Sigmoid colon (tissue), 4 donors: ENCODE measurements at regions not wholly inside any gene's neighbourhood (a gene's known extent, or its start where the extent isn't known, plus 50 kb on each side); places are given as distances from the start of the nearest gene placed in this dataset.

Source experiments
- POLR2A ChIP-seq, 2 donors: fragments of 450-650 bp; IDR thresholded peaks; one replicate each; pipeline ENCODE4 v1.6.1; 2016; ENCODE audit warnings: antibody characterized with exemption in 2 of 2, mild to moderate bottlenecking in 2 of 2, moderate library complexity in 2 of 2
- POLR2AphosphoS5 ChIP-seq, 4 donors: sonication (generic); formaldehyde crosslinking; IDR thresholded peaks; one replicate each; pipeline ENCODE4 v1.6.1; 2017; ENCODE audit warnings: antibody characterized with exemption in 4 of 4
- TF ChIP-seq, protein P1 (sequence below), 4 experiments: fragments of 450-650 bp in 3 of 4; fragments of 200-600 bp in 1 of 4; IDR thresholded peaks; one replicate each; pipeline ENCODE4 v1.5.1; 2016 to 2019; ENCODE audit warnings: antibody characterized with exemption in 4 of 4, mild to moderate bottlenecking in 3 of 4, moderate library complexity in 2 of 4

- TF ChIP-seq, protein P1, sequence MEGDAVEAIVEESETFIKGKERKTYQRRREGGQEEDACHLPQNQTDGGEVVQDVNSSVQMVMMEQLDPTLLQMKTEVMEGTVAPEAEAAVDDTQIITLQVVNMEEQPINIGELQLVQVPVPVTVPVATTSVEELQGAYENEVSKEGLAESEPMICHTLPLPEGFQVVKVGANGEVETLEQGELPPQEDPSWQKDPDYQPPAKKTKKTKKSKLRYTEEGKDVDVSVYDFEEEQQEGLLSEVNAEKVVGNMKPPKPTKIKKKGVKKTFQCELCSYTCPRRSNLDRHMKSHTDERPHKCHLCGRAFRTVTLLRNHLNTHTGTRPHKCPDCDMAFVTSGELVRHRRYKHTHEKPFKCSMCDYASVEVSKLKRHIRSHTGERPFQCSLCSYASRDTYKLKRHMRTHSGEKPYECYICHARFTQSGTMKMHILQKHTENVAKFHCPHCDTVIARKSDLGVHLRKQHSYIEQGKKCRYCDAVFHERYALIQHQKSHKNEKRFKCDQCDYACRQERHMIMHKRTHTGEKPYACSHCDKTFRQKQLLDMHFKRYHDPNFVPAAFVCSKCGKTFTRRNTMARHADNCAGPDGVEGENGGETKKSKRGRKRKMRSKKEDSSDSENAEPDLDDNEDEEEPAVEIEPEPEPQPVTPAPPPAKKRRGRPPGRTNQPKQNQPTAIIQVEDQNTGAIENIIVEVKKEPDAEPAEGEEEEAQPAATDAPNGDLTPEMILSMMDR (IDR thresholded peaks at IDR 0.05), result no peak
- TF ChIP-seq POLR2AphosphoS5 (IDR thresholded peaks at IDR 0.05) (no peak), POLR2A (IDR thresholded peaks at IDR 0.05) (no peak)
Observed at GRCh38 chr12:4044101-4044500, 170.9 kb upstream of the PARP11 start.
